NOMO-1 treated with DMSO at 0.1 percent for 48 hours (cell line): ENCODE measurements at regions not wholly inside any gene's neighbourhood (a gene's known extent, or its start where the extent isn't known, plus 50 kb on each side); places are given as distances from the start of the nearest gene placed in this dataset.
A peak's percentile ranks its signal among the peaks of the same experiment; 100 is the strongest.
"Not testable (repeated sequence)": the region's sequence is repeated elsewhere in the genome, so short reads cannot be mapped to it uniquely, and the experiment has no call there.

Experiments
- DNase-seq: peaks from one replicate; lab custom pipeline; 2025; ENCODE audit not compliant: unreplicated experiment; lab: John Stamatoyannopoulos, UW

- DNase-seq = no peak
Observed at GRCh38 chr12:89769483-89769818, 60.8 kb upstream of the ATP2B1 start.

- DNase-seq = peak; percentile 97
Observed at GRCh38 chr12:89768586-89769482, 60.2 kb upstream of the ATP2B1 start.

GRCh38 chr12:89765959-89766824, 57.6 kb upstream of the ATP2B1 start:
- DNase-seq = no peak

- not testable (repeated sequence) for DNase-seq
Observed at GRCh38 chr12:89764164-89764563, 55.5 kb upstream of the ATP2B1 start.

- peak; percentile 44 for DNase-seq
Observed at GRCh38 chr12:89762498-89763170, 54.0 kb upstream of the ATP2B1 start.

GRCh38 chr12:89760783-89761182, 52.1 kb upstream of the ATP2B1 start:
- peak; percentile 50 for DNase-seq
